HepG2 (cell line): ENCODE measurements at regions not wholly inside any gene's neighbourhood (a gene's known extent, or its start where the extent isn't known, plus 50 kb on each side); places are given as distances from the start of the nearest gene placed in this dataset.

Source experiments
- BRD4 ChIP-seq: sonication (generic); formaldehyde crosslinking; IDR thresholded peaks from 2 replicates; pipeline ENCODE4 v1.4.0; 2020; ENCODE audit warnings: missing genetic modification reagents
- CREB1 ChIP-seq, 2 experiments: fragments of 450-650 bp in 1 of 2; IDR thresholded peaks; 2 replicates each; pipeline ENCODE4 v1.6.1; 2016 to 2017; ENCODE audit warnings: control low read depth in 1 of 2, mild to moderate bottlenecking in 1 of 2, missing compliant biosample characterization in 1 of 2, missing genetic modification characterization in 1 of 2
- CREBL2 ChIP-seq: sonication (generic); formaldehyde crosslinking; IDR thresholded peaks from 2 replicates; pipeline ENCODE4 v1.8.1; 2023; ENCODE audit warnings: missing genetic modification reagents, mild to moderate bottlenecking, borderline replicate concordance
- DR1 ChIP-seq: sonication (generic); formaldehyde crosslinking; IDR thresholded peaks from 2 replicates; pipeline ENCODE4 v1.8.0; 2021; ENCODE audit warnings: mild to moderate bottlenecking, missing genetic modification reagents, inconsistent platforms
- ELK4 ChIP-seq: sonication (generic); formaldehyde crosslinking; IDR thresholded peaks from 2 replicates; pipeline ENCODE4 v1.9.0; 2021; ENCODE audit warnings: missing genetic modification reagents, borderline replicate concordance
- EP300 ChIP-seq, 3 experiments: sonication (generic) in 1 of 3; formaldehyde crosslinking in 1 of 3; IDR thresholded peaks; 2 replicates each; pipeline versions ENCODE4 v1.5.1 to v1.6.1; 2011 to 2020; ENCODE audit warnings: low read depth in 2 of 3, low read length in 2 of 3, borderline replicate concordance in 1 of 3, improper control_type of control experiment in 1 of 3, mild to moderate bottlenecking in 1 of 3, missing genetic modification reagents in 1 of 3, moderate library complexity in 1 of 3
- ERF ChIP-seq: IDR thresholded peaks from 2 replicates; pipeline ENCODE4 v1.6.1; 2018; ENCODE audit warnings: missing biosample characterization, missing genetic modification reagents
- GTF2F1 ChIP-seq: fragments of 150-350 bp; IDR thresholded peaks from 2 replicates; pipeline ENCODE4 v1.6.1; 2014; ENCODE audit warnings: low read length
- HNRNPH1 ChIP-seq: fragments of 200-400 bp; formaldehyde crosslinking; optimal IDR thresholded peaks from 2 replicates; pipeline ENCODE3; 2017; ENCODE audit warnings: mild to moderate bottlenecking, low read depth, low read length
- IKZF1 ChIP-seq: fragments of 450-650 bp; IDR thresholded peaks from 2 replicates; pipeline ENCODE4 v1.7.1; 2016
- MTERF4 ChIP-seq: sonication (generic); formaldehyde crosslinking; IDR thresholded peaks from 2 replicates; pipeline ENCODE4 v1.8.0; 2023; ENCODE audit warnings: mild to moderate bottlenecking, missing genetic modification reagents
- PCBP2 ChIP-seq: fragments of 200-400 bp; formaldehyde crosslinking; optimal IDR thresholded peaks from 2 replicates; pipeline ENCODE3; 2018; ENCODE audit warnings: low read length, low read depth; ENCODE audit not compliant: poor library complexity, severe bottlenecking
- RFX3 ChIP-seq: IDR thresholded peaks from 2 replicates; pipeline ENCODE4 v1.6.1; 2016; ENCODE audit warnings: missing biosample characterization, missing genetic modification reagents
- RORA ChIP-seq: sonication (generic); formaldehyde crosslinking; IDR thresholded peaks from 2 replicates; pipeline ENCODE4 v1.5.0; 2020; ENCODE audit warnings: mild to moderate bottlenecking, missing genetic modification reagents, moderate library complexity
- SP1 ChIP-seq, 2 experiments: fragments of 450-650 bp in 1 of 2; sonication (generic) in 1 of 2; formaldehyde crosslinking in 1 of 2; IDR thresholded peaks; 2 replicates each; pipeline versions ENCODE4 v1.4.0 to v1.6.1; 2016 to 2020; ENCODE audit warnings: missing genetic modification reagents in 1 of 2
- SP140L ChIP-seq: sonication (generic); formaldehyde crosslinking; IDR thresholded peaks from 2 replicates; pipeline ENCODE4 v1.4.0; 2020; ENCODE audit warnings: missing genetic modification reagents, borderline replicate concordance
- XRCC5 ChIP-seq: fragments of 200-400 bp; formaldehyde crosslinking; optimal IDR thresholded peaks from 2 replicates; pipeline ENCODE3; 2017; ENCODE audit warnings: mild to moderate bottlenecking, low read length
- ZFP36L1 ChIP-seq: sonication (generic); formaldehyde crosslinking; IDR thresholded peaks from 2 replicates; pipeline ENCODE4 v1.8.0; 2022; ENCODE audit warnings: mild to moderate bottlenecking, missing genetic modification reagents, moderate library complexity
- ZIK1 ChIP-seq: sonication (generic); formaldehyde crosslinking; IDR thresholded peaks from 2 replicates; pipeline ENCODE4 v1.5.0; 2020; ENCODE audit warnings: mild to moderate bottlenecking, low read depth, missing genetic modification reagents, borderline replicate concordance
- ZKSCAN8 ChIP-seq: IDR thresholded peaks from 2 replicates; pipeline ENCODE4 v1.6.1; 2016; ENCODE audit warnings: borderline replicate concordance, missing genetic modification reagents, missing compliant biosample characterization
- ZNF275 ChIP-seq: sonication (generic); formaldehyde crosslinking; IDR thresholded peaks from 2 replicates; pipeline ENCODE4 v1.8.0; 2022; ENCODE audit warnings: missing genetic modification reagents, mild to moderate bottlenecking, inconsistent platforms, borderline replicate concordance
- ZNF605 ChIP-seq: sonication (generic); formaldehyde crosslinking; IDR thresholded peaks from 2 replicates; pipeline ENCODE4 v1.8.0; 2022; ENCODE audit warnings: mild to moderate bottlenecking, missing genetic modification reagents
- TF ChIP-seq, protein P1 (sequence below): sonication (generic); formaldehyde crosslinking; IDR thresholded peaks from 2 replicates; pipeline ENCODE4 v1.4.0; 2020; ENCODE audit warnings: missing genetic modification reagents

GRCh38 chr5:91280362-91281269 is 102.5 kb downstream of the ARRDC3 start (continued):
- TF ChIP-seq ELK4 (no peak), RFX3 (no peak), SP140L (CRISPR knock-in tag) (no peak), PCBP2 (no peak), ZFP36L1 (CRISPR knock-in tag) (no peak; the same call in 1 of the 2 replicates), ERF (CRISPR knock-in tag) (peak; percentile 90), XRCC5 (peak; percentile 83), EP300 (IDR thresholded peaks at IDR 0.05; ENCODE audit: low read depth in 2 of 2, low read length in 2 of 2) (peak in 1 of 2 experiments; percentile 67; a peak in 1 of 4 replicates), EP300 (CRISPR knock-in tag; IDR thresholded peaks at IDR 0.05; ENCODE audit: borderline replicate concordance) (no peak), HNRNPH1 (no peak), ZIK1 (peak; percentile 85), SP1 (IDR thresholded peaks at IDR 0.05) (no peak), SP1 (CRISPR knock-in tag; IDR thresholded peaks at IDR 0.05) (no peak), DR1 (CRISPR knock-in tag) (no peak), MTERF4 (CRISPR knock-in tag) (no peak), IKZF1 (no peak), GTF2F1 (no peak), ZKSCAN8 (CRISPR knock-in tag) (peak; percentile 58), ZNF605 (CRISPR knock-in tag) (peak; percentile 97), BRD4 (no peak; the same call in 1 of the 2 replicates), CREBL2 (CRISPR knock-in tag) (no peak), CREB1 (IDR thresholded peaks at IDR 0.05) (peak; percentile 55; the same call in 1 of the 2 replicates), CREB1 (CRISPR knock-in tag; IDR thresholded peaks at IDR 0.05) (no peak; the same call in 1 of the 2 replicates), ZNF275 (CRISPR knock-in tag) (no peak), RORA (CRISPR knock-in tag) (no peak)
- TF ChIP-seq, protein P1, sequence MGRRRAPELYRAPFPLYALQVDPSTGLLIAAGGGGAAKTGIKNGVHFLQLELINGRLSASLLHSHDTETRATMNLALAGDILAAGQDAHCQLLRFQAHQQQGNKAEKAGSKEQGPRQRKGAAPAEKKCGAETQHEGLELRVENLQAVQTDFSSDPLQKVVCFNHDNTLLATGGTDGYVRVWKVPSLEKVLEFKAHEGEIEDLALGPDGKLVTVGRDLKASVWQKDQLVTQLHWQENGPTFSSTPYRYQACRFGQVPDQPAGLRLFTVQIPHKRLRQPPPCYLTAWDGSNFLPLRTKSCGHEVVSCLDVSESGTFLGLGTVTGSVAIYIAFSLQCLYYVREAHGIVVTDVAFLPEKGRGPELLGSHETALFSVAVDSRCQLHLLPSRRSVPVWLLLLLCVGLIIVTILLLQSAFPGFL (CRISPR knock-in tag), result no peak
